Endothelial cell of umbilical vein (primary cell): ENCODE measurements at regions not wholly inside any gene's neighbourhood (a gene's known extent, or its start where the extent isn't known, plus 50 kb on each side); places are given as distances from the start of the nearest gene placed in this dataset.

Experiments used
- BruUV-seq: library from RNA; stranded (reverse); fragments of 400-500 nt; replicated peaks from 2 replicates; lab custom pipeline; 2021; lab: Mats Ljungman, UMichigan
- CTCF ChIA-PET: fragments of 300-600, 350-600 bp; sonication (Branson Sonifier 250); formaldehyde crosslinking; loops from one replicate; lab custom pipeline; 2021; ENCODE audit warnings: antibody characterized with exemption, inconsistent platforms; lab: Charles Lee
- POLR2A ChIA-PET: fragments of 300-600, 350-600 bp; sonication (Branson Sonifier 250); formaldehyde crosslinking; loops from one replicate; lab custom pipeline; 2021; ENCODE audit warnings: antibody characterized with exemption, inconsistent platforms; lab: Charles Lee
- DNase-seq: peaks from one replicate; pipeline ENCODE4 v3.0.0-alpha.2; 2011; ENCODE audit warnings: low read depth, low spot score
- FAIRE-seq: peaks from 2 replicates; lab custom pipeline; 2011; peaks lifted over from hg19 to GRCh38; lab: Jason Lieb, UNC
- H2AFZ ChIP-seq: 2 replicates; pipeline ENCODE4 v1.6.0; 2012; ENCODE audit warnings: low read depth, low read length, control low read depth, inconsistent platforms
- H3K27ac ChIP-seq: 2 replicates; pipeline ENCODE4 v1.5.1; 2011; ENCODE audit warnings: low read depth, mild to moderate bottlenecking, control low read depth, low read length, moderate library complexity; ENCODE audit not compliant: insufficient read depth
- H3K27me3 ChIP-seq, 2 experiments: 2 replicates each; pipeline versions ENCODE4 v1.6.0 to v1.6.1; 2011; ENCODE audit warnings: low read length in 2 of 2, mixed read lengths in 1 of 2; ENCODE audit not compliant: control insufficient read depth in 2 of 2, insufficient read depth in 2 of 2
- H3K36me3 ChIP-seq, 2 experiments: 2 replicates in 1 of 2; 3 replicates in 1 of 2; pipeline ENCODE4 v1.5.1; 2011; ENCODE audit warnings: low read length in 2 of 2, mild to moderate bottlenecking in 1 of 2, moderate library complexity in 1 of 2; ENCODE audit not compliant: control insufficient read depth in 2 of 2, insufficient read depth in 2 of 2; ENCODE audit errors: extremely low read depth in 1 of 2
- H3K4me1 ChIP-seq: 3 replicates; pipeline ENCODE4 v1.5.1; 2011; ENCODE audit warnings: mild to moderate bottlenecking, low read length; ENCODE audit not compliant: control insufficient read depth, insufficient read depth; ENCODE audit errors: extremely low read depth
- H3K4me2 ChIP-seq: 2 replicates; pipeline ENCODE4 v1.6.1; 2011; ENCODE audit warnings: low read length, control low read depth, mixed read lengths; ENCODE audit not compliant: insufficient read depth
- H3K4me3 ChIP-seq, 3 experiments: fragments of 200-600 bp in 1 of 3; sonication (generic), shearing (Covaris generic) in 1 of 3; replicated peaks in 1 of 3; 2 replicates each; pipeline ENCODE4 v1.5.1; 2011 to 2016; ENCODE audit warnings: control low read depth in 3 of 3, low read length in 3 of 3, mild to moderate bottlenecking in 2 of 3, inconsistent platforms in 1 of 3, low read depth in 1 of 3, moderate library complexity in 1 of 3; ENCODE audit not compliant: insufficient read depth in 1 of 3
- H3K79me2 ChIP-seq: 2 replicates; pipeline ENCODE4 v1.6.0; 2012; ENCODE audit warnings: low read length, inconsistent platforms; ENCODE audit not compliant: control insufficient read depth, insufficient read depth
- H3K9ac ChIP-seq: replicated peaks from 2 replicates; pipeline ENCODE3; 2011; ENCODE audit warnings: low read length, control low read depth; ENCODE audit not compliant: insufficient read depth; ENCODE audit errors: extremely low read depth
- H3K9me1 ChIP-seq: replicated peaks from 3 replicates; pipeline ENCODE4 v1.6.0; 2011; ENCODE audit warnings: mild to moderate bottlenecking, low read length; ENCODE audit not compliant: control insufficient read depth, insufficient read depth; ENCODE audit errors: extremely low read depth
- H3K9me3 ChIP-seq: replicated peaks from 2 replicates; pipeline ENCODE4 v1.5.1; 2012; ENCODE audit warnings: low read length, inconsistent platforms; ENCODE audit not compliant: control insufficient read depth, insufficient read depth
- H4K20me1 ChIP-seq: replicated peaks from 2 replicates; pipeline ENCODE3; 2011; ENCODE audit warnings: mild to moderate bottlenecking, low read length; ENCODE audit not compliant: control insufficient read depth, insufficient read depth; ENCODE audit errors: extremely low read depth
- EZH2 ChIP-seq: IDR thresholded peaks from 2 replicates; pipeline ENCODE4 v1.6.1; 2012; ENCODE audit warnings: borderline replicate concordance, low read depth, mild to moderate bottlenecking, moderate library complexity, low read length, inconsistent platforms; ENCODE audit not compliant: severe bottlenecking
- GATA2 ChIP-seq: IDR thresholded peaks from 2 replicates; pipeline ENCODE4 v1.7.0; 2011; ENCODE audit warnings: low read depth, mild to moderate bottlenecking, moderate library complexity, mixed read lengths, low read length; ENCODE audit not compliant: insufficient read length, insufficient read depth
- JUN ChIP-seq: IDR thresholded peaks from 2 replicates; pipeline ENCODE4 v1.6.1; 2011; ENCODE audit warnings: borderline replicate concordance, low read depth; ENCODE audit not compliant: insufficient read length, insufficient read depth
- MYC ChIP-seq: IDR thresholded peaks from one replicate; pipeline ENCODE4 v1.6.1; 2011; ENCODE audit warnings: mild to moderate bottlenecking, low read depth, low read length
- POLR2AphosphoS5 ChIP-seq: IDR thresholded peaks from 2 replicates; pipeline ENCODE4 v1.6.1; 2012; ENCODE audit warnings: low read depth, mild to moderate bottlenecking, control low read depth, low read length, moderate library complexity; ENCODE audit not compliant: insufficient read depth
- dilution Hi-C: fragments of 300-500 bp; cut with MboI; formaldehyde crosslinking; loops from one replicate; pipeline ENCODE4 v1.15.0; 2019; ENCODE audit warnings: low sequenced_read_pairs; ENCODE audit not compliant: extremely low pct_ligation_motif_present
- intact Hi-C: fragments of 100-400 bp; cut with micrococcal nuclease; formaldehyde crosslinking; loops from one replicate; pipeline ENCODE4 v1.10.0; 2022
- TF ChIP-seq, protein P1 (sequence below): IDR thresholded peaks from 2 replicates; pipeline ENCODE4 v1.6.1; 2011; ENCODE audit not compliant: insufficient read depth, insufficient read length
- TF ChIP-seq, protein P2 (sequence below), 2 donors: IDR thresholded peaks; 1 replicate in 1 of 2; 2 replicates in 1 of 2; pipeline ENCODE4 v1.5.1; 2011; ENCODE audit warnings: low read length in 2 of 2, mild to moderate bottlenecking in 2 of 2, moderate library complexity in 2 of 2, control low read depth in 1 of 2, inconsistent platforms in 1 of 2, low read depth in 1 of 2; ENCODE audit not compliant: insufficient read depth in 1 of 2; ENCODE audit errors: extremely low read depth in 1 of 2

DNA sequence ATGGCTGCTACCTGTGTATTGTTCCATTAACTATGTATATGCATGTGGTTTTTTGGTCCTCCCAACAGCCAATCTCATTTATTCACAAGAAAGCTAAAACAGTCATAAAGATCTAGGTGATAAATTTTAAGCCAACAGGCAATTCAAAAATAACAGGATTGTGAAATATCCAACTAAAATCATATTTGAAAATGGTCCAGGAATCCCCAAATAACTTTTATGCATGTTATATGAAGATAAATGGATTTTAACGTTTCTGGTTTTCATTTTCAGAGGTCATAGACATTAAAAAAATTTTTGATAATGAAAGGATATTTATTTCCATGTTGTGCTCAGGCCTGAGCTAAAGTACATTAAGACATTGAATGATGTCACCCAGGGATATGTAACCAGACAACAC lies 96.8 kb upstream of the JAZF1 start:
- no peak for TF ChIP-seq GATA2
- no peak for TF ChIP-seq MYC
- TF ChIP-seq, protein P1, sequence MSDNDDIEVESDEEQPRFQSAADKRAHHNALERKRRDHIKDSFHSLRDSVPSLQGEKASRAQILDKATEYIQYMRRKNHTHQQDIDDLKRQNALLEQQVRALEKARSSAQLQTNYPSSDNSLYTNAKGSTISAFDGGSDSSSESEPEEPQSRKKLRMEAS, result no peak
- no peak for TF ChIP-seq EZH2
- no peak for TF ChIP-seq POLR2AphosphoS5
- TF ChIP-seq JUN, result no peak
- TF ChIP-seq, protein P2, sequence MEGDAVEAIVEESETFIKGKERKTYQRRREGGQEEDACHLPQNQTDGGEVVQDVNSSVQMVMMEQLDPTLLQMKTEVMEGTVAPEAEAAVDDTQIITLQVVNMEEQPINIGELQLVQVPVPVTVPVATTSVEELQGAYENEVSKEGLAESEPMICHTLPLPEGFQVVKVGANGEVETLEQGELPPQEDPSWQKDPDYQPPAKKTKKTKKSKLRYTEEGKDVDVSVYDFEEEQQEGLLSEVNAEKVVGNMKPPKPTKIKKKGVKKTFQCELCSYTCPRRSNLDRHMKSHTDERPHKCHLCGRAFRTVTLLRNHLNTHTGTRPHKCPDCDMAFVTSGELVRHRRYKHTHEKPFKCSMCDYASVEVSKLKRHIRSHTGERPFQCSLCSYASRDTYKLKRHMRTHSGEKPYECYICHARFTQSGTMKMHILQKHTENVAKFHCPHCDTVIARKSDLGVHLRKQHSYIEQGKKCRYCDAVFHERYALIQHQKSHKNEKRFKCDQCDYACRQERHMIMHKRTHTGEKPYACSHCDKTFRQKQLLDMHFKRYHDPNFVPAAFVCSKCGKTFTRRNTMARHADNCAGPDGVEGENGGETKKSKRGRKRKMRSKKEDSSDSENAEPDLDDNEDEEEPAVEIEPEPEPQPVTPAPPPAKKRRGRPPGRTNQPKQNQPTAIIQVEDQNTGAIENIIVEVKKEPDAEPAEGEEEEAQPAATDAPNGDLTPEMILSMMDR (IDR thresholded peaks at IDR 0.05; ENCODE audit: extremely low read depth in 1 of 2, insufficient read depth in 1 of 2, low read depth in 1 of 2, low read length in 2 of 2), result no peak
- ChIA-PET POLR2A (no interaction called here), CTCF (no interaction called here)
- Histone ChIP-seq H3K4me1 (no peaks in the 10 kb centered on the region), H3K4me3 (no peak overlapping the region), H3K9me3 (no peaks in the 10 kb centered on the region), H4K20me1 (no peaks in the 10 kb centered on the region), H3K27ac (no peak overlapping the region), H3K36me3 (no peaks in the 10 kb centered on the region), H3K27me3 (no peaks in the 10 kb centered on the region), H3K9me1 (no peaks in the 10 kb centered on the region), H3K9ac (no peak overlapping the region), H3K79me2 (no peaks in the 10 kb centered on the region), H3K4me2 (no peak overlapping the region), H2AFZ (no peak overlapping the region)
- dilution Hi-C loops, result no loop called here
- DNase-seq (no peak), FAIRE-seq (no peak)
- intact Hi-C loops, result no loop called here
- no TSS peak for BruUV-seq
